ENCODE measurements at regions not wholly inside any gene's neighbourhood (a gene's known extent, or its start where the extent isn't known, plus 50 kb on each side); places are given as distances from the start of the nearest gene placed in this dataset.

- TF ChIP-seq, protein P1, sequence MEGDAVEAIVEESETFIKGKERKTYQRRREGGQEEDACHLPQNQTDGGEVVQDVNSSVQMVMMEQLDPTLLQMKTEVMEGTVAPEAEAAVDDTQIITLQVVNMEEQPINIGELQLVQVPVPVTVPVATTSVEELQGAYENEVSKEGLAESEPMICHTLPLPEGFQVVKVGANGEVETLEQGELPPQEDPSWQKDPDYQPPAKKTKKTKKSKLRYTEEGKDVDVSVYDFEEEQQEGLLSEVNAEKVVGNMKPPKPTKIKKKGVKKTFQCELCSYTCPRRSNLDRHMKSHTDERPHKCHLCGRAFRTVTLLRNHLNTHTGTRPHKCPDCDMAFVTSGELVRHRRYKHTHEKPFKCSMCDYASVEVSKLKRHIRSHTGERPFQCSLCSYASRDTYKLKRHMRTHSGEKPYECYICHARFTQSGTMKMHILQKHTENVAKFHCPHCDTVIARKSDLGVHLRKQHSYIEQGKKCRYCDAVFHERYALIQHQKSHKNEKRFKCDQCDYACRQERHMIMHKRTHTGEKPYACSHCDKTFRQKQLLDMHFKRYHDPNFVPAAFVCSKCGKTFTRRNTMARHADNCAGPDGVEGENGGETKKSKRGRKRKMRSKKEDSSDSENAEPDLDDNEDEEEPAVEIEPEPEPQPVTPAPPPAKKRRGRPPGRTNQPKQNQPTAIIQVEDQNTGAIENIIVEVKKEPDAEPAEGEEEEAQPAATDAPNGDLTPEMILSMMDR (IDR thresholded peaks at IDR 0.05) = no peak
- TF ChIP-seq POLR2AphosphoS5 (IDR thresholded peaks at IDR 0.05) (no peak), POLR2A (IDR thresholded peaks at IDR 0.05) (no peak), EP300 (IDR thresholded peaks at IDR 0.05; ENCODE audit: low read depth) (no peak)
Measured at GRCh38 chrX:39308126-39308525, 506.9 kb downstream of the MID1IP1 start.

Data from transverse colon (tissue), 4 donors.